Muscle layer of colon (tissue), 2 donors: ENCODE measurements at regions not wholly inside any gene's neighbourhood (a gene's known extent, or its start where the extent isn't known, plus 50 kb on each side); places are given as distances from the start of the nearest gene placed in this dataset.
"Not testable (repeated sequence)": the region's sequence is repeated elsewhere in the genome, so short reads cannot be mapped to it uniquely, and the experiment has no call there.

Source experiments
- H3K27ac ChIP-seq: one replicate; pipeline ENCODE4 v1.7.0; 2013; ENCODE audit warnings: low read depth, mild to moderate bottlenecking, low read length, moderate library complexity
- H3K27me3 ChIP-seq, 2 donors: one replicate each; pipeline ENCODE4 v1.7.0; 2013; ENCODE audit warnings: low read length in 2 of 2, mild to moderate bottlenecking in 2 of 2; ENCODE audit not compliant: insufficient read depth in 2 of 2, control insufficient read depth in 1 of 2
- H3K36me3 ChIP-seq: one replicate; pipeline ENCODE4 v1.7.0; 2013; ENCODE audit warnings: mild to moderate bottlenecking, low read length; ENCODE audit not compliant: insufficient read depth
- H3K4me1 ChIP-seq: one replicate; pipeline ENCODE4 v1.7.0; 2013; ENCODE audit warnings: mild to moderate bottlenecking, low read length; ENCODE audit not compliant: insufficient read depth
- H3K4me3 ChIP-seq, 2 donors: one replicate each; pipeline ENCODE4 v1.7.0; 2013; ENCODE audit warnings: low read length in 2 of 2, low read depth in 1 of 2, mild to moderate bottlenecking in 1 of 2, moderate library complexity in 1 of 2
- H3K9ac ChIP-seq: one replicate; pipeline ENCODE4 v1.7.0; 2013; ENCODE audit warnings: low read length
- H3K9me3 ChIP-seq: one replicate; pipeline ENCODE4 v1.7.0; 2013; ENCODE audit warnings: mild to moderate bottlenecking, low read length
- donor health status: abdominal sarcoma.
- donor health status: Adenocarcinoma of cecum.

- Histone ChIP-seq H3K9ac (no peak overlapping the region), H3K27me3 (no peaks in the 10 kb centered on the region), H3K4me1 (no peaks in the 10 kb centered on the region), H3K4me3 (no peak overlapping the region), H3K27ac (no peak overlapping the region), H3K9me3 (no peaks in the 10 kb centered on the region), H3K36me3 (no peaks in the 10 kb centered on the region)
Measured at GRCh38 chr13:108077284-108077683, 138.1 kb downstream of the LIG4 start.

GRCh38 chr13:108074429-108074828 is 140.9 kb downstream of the LIG4 start:
- not testable (repeated sequence) for H3K4me3 ChIP-seq, H3K27me3 ChIP-seq, H3K27ac ChIP-seq, H3K4me1 ChIP-seq, H3K9ac ChIP-seq, H3K36me3 ChIP-seq, H3K9me3 ChIP-seq

- Histone ChIP-seq H3K4me3 (no peak overlapping the region), H3K9ac (no peak overlapping the region), H3K36me3 (no peaks in the 10 kb centered on the region), H3K27me3 (no peaks in the 10 kb centered on the region), H3K27ac (no peak overlapping the region), H3K9me3 (no peaks in the 10 kb centered on the region), H3K4me1 (no peaks in the 10 kb centered on the region)
Measured at GRCh38 chr13:108070925-108071324, 144.4 kb downstream of the LIG4 start.

GRCh38 chr13:108070491-108070890 is 144.8 kb downstream of the LIG4 start:
- Histone ChIP-seq H3K9me3 (no peaks in the 10 kb centered on the region), H3K4me3 (no peak overlapping the region), H3K27me3 (no peaks in the 10 kb centered on the region), H3K4me1 (no peaks in the 10 kb centered on the region), H3K36me3 (no peaks in the 10 kb centered on the region), H3K9ac (no peak overlapping the region), H3K27ac (no peak overlapping the region)

- no peak overlapping the region for H3K27ac ChIP-seq
- no peaks in the 10 kb centered on the region for H3K36me3 ChIP-seq
- no peaks in the 10 kb centered on the region for H3K9me3 ChIP-seq
- no peak overlapping the region for H3K4me3 ChIP-seq
- no peaks in the 10 kb centered on the region for H3K27me3 ChIP-seq
- H3K9ac ChIP-seq: no peak overlapping the region
- no peaks in the 10 kb centered on the region for H3K4me1 ChIP-seq
Measured at GRCh38 chr13:108069521-108070210, 145.7 kb downstream of the LIG4 start.

- not testable (repeated sequence) for H3K27me3 ChIP-seq, H3K9me3 ChIP-seq, H3K4me1 ChIP-seq, H3K36me3 ChIP-seq, H3K4me3 ChIP-seq, H3K9ac ChIP-seq, H3K27ac ChIP-seq
Measured at GRCh38 chr13:108064372-108064771, 151.0 kb downstream of the LIG4 start.

- no peaks in the 10 kb centered on the region for H3K36me3 ChIP-seq
- no peak overlapping the region for H3K27ac ChIP-seq
- H3K9ac ChIP-seq: no peak overlapping the region
- H3K27me3 ChIP-seq: no peaks in the 10 kb centered on the region
- no peaks in the 10 kb centered on the region for H3K4me1 ChIP-seq
- H3K9me3 ChIP-seq: no peaks in the 10 kb centered on the region
- no peak overlapping the region for H3K4me3 ChIP-seq
Measured at GRCh38 chr13:108060111-108060510, 155.2 kb downstream of the LIG4 start.

- no peaks in the 10 kb centered on the region for H3K9me3 ChIP-seq
- H3K36me3 ChIP-seq: no peaks in the 10 kb centered on the region
- no peaks in the 10 kb centered on the region for H3K4me1 ChIP-seq
- H3K9ac ChIP-seq: no peak overlapping the region
- no peaks in the 10 kb centered on the region for H3K27me3 ChIP-seq
- H3K27ac ChIP-seq: no peak overlapping the region
- no peak overlapping the region for H3K4me3 ChIP-seq
Measured at GRCh38 chr13:108056278-108056677, 159.1 kb downstream of the LIG4 start.

- Histone ChIP-seq H3K9ac (no peak overlapping the region), H3K27ac (no peak overlapping the region), H3K9me3 (no peaks in the 10 kb centered on the region), H3K27me3 (no peaks in the 10 kb centered on the region), H3K4me3 (no peak overlapping the region), H3K4me1 (no peaks in the 10 kb centered on the region), H3K36me3 (no peaks in the 10 kb centered on the region)
Measured at GRCh38 chr13:108049211-108049610, 166.1 kb downstream of the LIG4 start.

- no peaks in the 10 kb centered on the region for H3K9me3 ChIP-seq
- no peaks in the 10 kb centered on the region for H3K27me3 ChIP-seq
- no peak overlapping the region for H3K27ac ChIP-seq
- no peaks in the 10 kb centered on the region for H3K4me1 ChIP-seq
- H3K9ac ChIP-seq: no peak overlapping the region
- no peak overlapping the region for H3K4me3 ChIP-seq
- no peaks in the 10 kb centered on the region for H3K36me3 ChIP-seq
Measured at GRCh38 chr13:108044954-108045353, 170.4 kb downstream of the LIG4 start.

- not testable (repeated sequence) for H3K27ac ChIP-seq, H3K9me3 ChIP-seq, H3K27me3 ChIP-seq, H3K36me3 ChIP-seq, H3K4me3 ChIP-seq, H3K4me1 ChIP-seq, H3K9ac ChIP-seq
Measured at GRCh38 chr13:108042866-108043265, 172.5 kb downstream of the LIG4 start.

GRCh38 chr13:108037348-108037747 is 178.0 kb downstream of the LIG4 start:
- H3K36me3 ChIP-seq: no peaks in the 10 kb centered on the region
- H3K4me3 ChIP-seq: no peak overlapping the region
- H3K9me3 ChIP-seq: no peaks in the 10 kb centered on the region
- H3K27me3 ChIP-seq: no peaks in the 10 kb centered on the region
- H3K9ac ChIP-seq: no peak overlapping the region
- H3K27ac ChIP-seq: no peak overlapping the region
- no peaks in the 10 kb centered on the region for H3K4me1 ChIP-seq
